WTC11 (cell line): ENCODE measurements at regions not wholly inside any gene's neighbourhood (a gene's known extent, or its start where the extent isn't known, plus 50 kb on each side); places are given as distances from the start of the nearest gene placed in this dataset.

Source experiments
- CREB1 ChIP-seq: sonication (generic); formaldehyde crosslinking; IDR thresholded peaks from 2 replicates; pipeline ENCODE4 v1.8.0; 2023; ENCODE audit warnings: mild to moderate bottlenecking, missing genetic modification reagents
- CREM ChIP-seq: sonication (generic); formaldehyde crosslinking; IDR thresholded peaks from 2 replicates; pipeline ENCODE4 v1.8.1; 2022; ENCODE audit warnings: mild to moderate bottlenecking, missing genetic modification reagents, moderate library complexity

DNA sequence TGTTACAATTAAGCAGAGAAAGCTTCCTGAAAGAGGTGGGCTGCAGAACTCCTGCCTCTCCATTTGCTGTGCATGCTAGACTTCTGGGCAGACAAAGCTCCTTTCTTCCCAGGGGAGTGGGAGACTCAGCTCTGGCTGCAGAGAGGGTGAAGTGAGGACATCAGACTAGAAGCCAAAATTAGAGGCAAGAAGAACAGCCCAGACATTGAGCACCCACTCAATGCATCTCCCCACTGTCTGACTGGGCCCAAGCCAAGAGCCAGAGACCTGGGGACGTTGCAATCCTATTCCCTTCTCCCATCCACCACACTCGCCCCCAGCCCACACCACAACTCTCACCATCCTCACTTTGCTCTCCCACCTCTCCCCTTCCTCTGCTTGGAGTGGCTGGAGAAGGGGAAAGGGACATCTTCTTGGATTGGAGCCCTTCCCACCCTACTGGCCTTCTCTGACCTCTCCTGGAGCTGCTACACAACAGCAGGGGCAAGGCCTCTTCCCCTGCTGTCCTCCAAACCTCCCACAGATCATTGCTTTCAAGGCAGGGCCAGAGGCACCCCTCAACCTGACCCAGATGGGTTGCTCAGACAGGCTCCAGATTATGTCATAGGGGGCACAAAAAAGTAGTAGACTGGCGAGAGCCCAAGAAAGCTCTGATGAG lies 477.7 kb upstream of the CADM1 start:
- TF ChIP-seq CREB1 (CRISPR knock-in tag) (no peak), CREM (CRISPR knock-in tag) (no peak)
